ENCODE measurements at regions not wholly inside any gene's neighbourhood (a gene's known extent, or its start where the extent isn't known, plus 50 kb on each side); places are given as distances from the start of the nearest gene placed in this dataset.

- ATAC-seq (no peak), DNase-seq (ENCODE audit: low spot score) (no peak)
- no peak overlapping the region for H3K27ac Mint-ChIP-seq
- H3K4me3 Mint-ChIP-seq: no peak overlapping the region
- peaks cover 2 to 3% of the 10 kb centered on the region in 2 donors for H3K27me3 Mint-ChIP-seq
- H3K4me1 Mint-ChIP-seq (ENCODE audit: low read depth in 2 of 2): no peaks in the 10 kb centered on the region
- peaks cover 2% of the 10 kb centered on the region for H3K36me3 Mint-ChIP-seq
- peaks cover under 1% of the 10 kb centered on the region for H3K9me3 Mint-ChIP-seq
These were observed 125.0 kb upstream of the TLE4 start for GRCh38 chr9:79446523-79447307.

- ATAC-seq (no peak), DNase-seq (ENCODE audit: low spot score) (no peak)
- peaks cover 0 to 3% of the 10 kb centered on the region in 2 donors for H3K27me3 Mint-ChIP-seq
- peaks cover 2% of the 10 kb centered on the region for H3K36me3 Mint-ChIP-seq
- H3K27ac Mint-ChIP-seq: no peak overlapping the region
- H3K4me3 Mint-ChIP-seq: no peak overlapping the region
- peaks cover under 1% of the 10 kb centered on the region for H3K9me3 Mint-ChIP-seq
- no peaks in the 10 kb centered on the region for H3K4me1 Mint-ChIP-seq (ENCODE audit: low read depth in 2 of 2)
These were observed 124.5 kb upstream of the TLE4 start for GRCh38 chr9:79447308-79447605.

GRCh38 chr9:79447762-79448161 is 124.0 kb upstream of the TLE4 start:
- Mint-ChIP-seq H3K9me3 (peaks cover 3% of the 10 kb centered on the region), H3K4me1 (ENCODE audit: low read depth in 2 of 2) (no peaks in the 10 kb centered on the region)
- ATAC-seq: no peak

GRCh38 chr9:79452265-79452664 is 119.5 kb upstream of the TLE4 start:
- H3K9me3 Mint-ChIP-seq: peaks cover 3% of the 10 kb centered on the region
- peaks cover 11% of the 10 kb centered on the region for H3K36me3 Mint-ChIP-seq
- H3K4me1 Mint-ChIP-seq (ENCODE audit: low read depth in 2 of 2): no peaks in the 10 kb centered on the region
- peaks cover 5 to 8% of the 10 kb centered on the region in 2 donors for H3K27me3 Mint-ChIP-seq
- H3K4me3 Mint-ChIP-seq: no peak overlapping the region
- DNase-seq (ENCODE audit: low spot score) (no peak), ATAC-seq (no peak)
- H3K27ac Mint-ChIP-seq: no peak overlapping the region

More at GRCh38 chr9:79447762-79448161, 124.0 kb upstream of the TLE4 start:
- H3K27me3 Mint-ChIP-seq: peaks cover 0 to 5% of the 10 kb centered on the region in 2 donors
- no peak overlapping the region for H3K4me3 Mint-ChIP-seq
- H3K27ac Mint-ChIP-seq: no peak overlapping the region
- H3K36me3 Mint-ChIP-seq: peaks cover 6% of the 10 kb centered on the region
- no peak for DNase-seq (ENCODE audit: low spot score)

GRCh38 chr9:79461712-79462111 is 110.1 kb upstream of the TLE4 start:
- Mint-ChIP-seq H3K4me3 (no peak overlapping the region), H3K27me3 (peaks cover 9 to 11% of the 10 kb centered on the region in 2 donors), H3K4me1 (ENCODE audit: low read depth in 2 of 2) (no peaks in the 10 kb centered on the region), H3K27ac (no peak overlapping the region), H3K36me3 (peaks cover 5% of the 10 kb centered on the region), H3K9me3 (no peaks in the 10 kb centered on the region)
- no peak for ATAC-seq
- DNase-seq (ENCODE audit: low spot score): no peak

GRCh38 chr9:79465156-79465555 is 106.6 kb upstream of the TLE4 start:
- no peak overlapping the region for H3K4me3 Mint-ChIP-seq
- H3K9me3 Mint-ChIP-seq: no peaks in the 10 kb centered on the region
- H3K4me1 Mint-ChIP-seq (ENCODE audit: low read depth in 2 of 2): no peaks in the 10 kb centered on the region
- no peak overlapping the region for H3K27ac Mint-ChIP-seq
- no peaks in the 10 kb centered on the region for H3K36me3 Mint-ChIP-seq
- DNase-seq (ENCODE audit: low spot score): no peak
- H3K27me3 Mint-ChIP-seq: peaks cover 0 to 5% of the 10 kb centered on the region in 2 donors
- ATAC-seq: no peak

GRCh38 chr9:79469164-79469563 is 102.6 kb upstream of the TLE4 start:
- ATAC-seq: peak in 1 of 2 donors; percentile 27
- H3K36me3 Mint-ChIP-seq: no peaks in the 10 kb centered on the region
- H3K9me3 Mint-ChIP-seq: no peaks in the 10 kb centered on the region
- no peaks in the 10 kb centered on the region for H3K4me1 Mint-ChIP-seq (ENCODE audit: low read depth in 2 of 2)
- no peaks in the 10 kb centered on the region for H3K27me3 Mint-ChIP-seq
- H3K4me3 Mint-ChIP-seq: no peak overlapping the region
- no peak for DNase-seq (ENCODE audit: low spot score)
- no peak overlapping the region for H3K27ac Mint-ChIP-seq

GRCh38 chr9:79470954-79471353 is 100.8 kb upstream of the TLE4 start:
- no peak overlapping the region for H3K27ac Mint-ChIP-seq
- DNase-seq (ENCODE audit: low spot score) (no peak), ATAC-seq (no peak)
- no peaks in the 10 kb centered on the region for H3K36me3 Mint-ChIP-seq
- H3K4me1 Mint-ChIP-seq (ENCODE audit: low read depth in 2 of 2): no peaks in the 10 kb centered on the region
- peaks cover 2% of the 10 kb centered on the region for H3K9me3 Mint-ChIP-seq
- H3K27me3 Mint-ChIP-seq: no peaks in the 10 kb centered on the region
- no peak overlapping the region for H3K4me3 Mint-ChIP-seq

GRCh38 chr9:79471580-79472543 is 99.9 kb upstream of the TLE4 start:
- ATAC-seq (no peak), DNase-seq (ENCODE audit: low spot score) (no peak)
- Mint-ChIP-seq H3K36me3 (no peaks in the 10 kb centered on the region), H3K27ac (no peak overlapping the region), H3K9me3 (peaks cover 2% of the 10 kb centered on the region), H3K4me1 (ENCODE audit: low read depth in 2 of 2) (no peaks in the 10 kb centered on the region), H3K4me3 (no peak overlapping the region), H3K27me3 (no peaks in the 10 kb centered on the region)

GRCh38 chr9:79473704-79474103 is 98.1 kb upstream of the TLE4 start:
- H3K4me1 Mint-ChIP-seq (ENCODE audit: low read depth in 2 of 2): peaks cover 3 to 6% of the 10 kb centered on the region in 2 donors
- H3K36me3 Mint-ChIP-seq: no peaks in the 10 kb centered on the region
- H3K4me3 Mint-ChIP-seq: no peak overlapping the region
- H3K9me3 Mint-ChIP-seq: peaks cover 2% of the 10 kb centered on the region
- no peaks in the 10 kb centered on the region for H3K27me3 Mint-ChIP-seq
- DNase-seq (ENCODE audit: low spot score): no peak
- no peak overlapping the region for H3K27ac Mint-ChIP-seq
- no peak for ATAC-seq

GRCh38 chr9:79477241-79477840 is 94.4 kb upstream of the TLE4 start:
- peaks cover 3 to 6% of the 10 kb centered on the region in 2 donors for H3K4me1 Mint-ChIP-seq (ENCODE audit: low read depth in 2 of 2)
- no peaks in the 10 kb centered on the region for H3K36me3 Mint-ChIP-seq
- no peaks in the 10 kb centered on the region for H3K27me3 Mint-ChIP-seq
- ATAC-seq: no peak
- no peak overlapping the region for H3K27ac Mint-ChIP-seq
- H3K4me3 Mint-ChIP-seq: no peak overlapping the region
- no peak for DNase-seq (ENCODE audit: low spot score)
- H3K9me3 Mint-ChIP-seq: peaks cover 2% of the 10 kb centered on the region

- Mint-ChIP-seq H3K4me3 (no peak overlapping the region), H3K27me3 (no peaks in the 10 kb centered on the region), H3K36me3 (no peaks in the 10 kb centered on the region), H3K27ac (no peak overlapping the region), H3K9me3 (peaks cover 2% of the 10 kb centered on the region), H3K4me1 (ENCODE audit: low read depth in 2 of 2) (peaks cover 3 to 6% of the 10 kb centered on the region in 2 donors)
- DNase-seq (ENCODE audit: low spot score): peak; percentile 59
- no peak for ATAC-seq
These were observed 93.6 kb upstream of the TLE4 start for GRCh38 chr9:79477955-79478771.

- no peaks in the 10 kb centered on the region for H3K36me3 Mint-ChIP-seq
- ATAC-seq: no peak
- DNase-seq (ENCODE audit: low spot score): no peak
- no peaks in the 10 kb centered on the region for H3K9me3 Mint-ChIP-seq
- H3K27me3 Mint-ChIP-seq: no peaks in the 10 kb centered on the region
- no peak overlapping the region for H3K27ac Mint-ChIP-seq
- no peak overlapping the region for H3K4me3 Mint-ChIP-seq
- peaks cover 3 to 6% of the 10 kb centered on the region in 2 donors for H3K4me1 Mint-ChIP-seq (ENCODE audit: low read depth in 2 of 2)
These were observed 91.1 kb upstream of the TLE4 start for GRCh38 chr9:79480639-79481038.

All from natural killer cell treated with Interleukin-12 subunit alpha and Interleukin-12 subunit beta and Interleukin-15 and Interleukin-18, amount 100 ng/mL, for 72 hours (primary cell).